Endothelial cell of umbilical vein (primary cell): ENCODE measurements at regions not wholly inside any gene's neighbourhood (a gene's known extent, or its start where the extent isn't known, plus 50 kb on each side); places are given as distances from the start of the nearest gene placed in this dataset.

Source experiments
- BruUV-seq: library from RNA; stranded (reverse); fragments of 400-500 nt; replicated peaks from 2 replicates; lab custom pipeline; 2021; lab: Mats Ljungman, UMichigan
- CTCF ChIA-PET: fragments of 300-600, 350-600 bp; sonication (Branson Sonifier 250); formaldehyde crosslinking; loops from one replicate; lab custom pipeline; 2021; ENCODE audit warnings: antibody characterized with exemption, inconsistent platforms; lab: Charles Lee
- POLR2A ChIA-PET: fragments of 300-600, 350-600 bp; sonication (Branson Sonifier 250); formaldehyde crosslinking; loops from one replicate; lab custom pipeline; 2021; ENCODE audit warnings: antibody characterized with exemption, inconsistent platforms; lab: Charles Lee
- DNase-seq: peaks from one replicate; pipeline ENCODE4 v3.0.0-alpha.2; 2011; ENCODE audit warnings: low read depth, low spot score
- FAIRE-seq: peaks from 2 replicates; lab custom pipeline; 2011; peaks lifted over from hg19 to GRCh38; lab: Jason Lieb, UNC
- H2AFZ ChIP-seq: 2 replicates; pipeline ENCODE4 v1.6.0; 2012; ENCODE audit warnings: low read depth, low read length, control low read depth, inconsistent platforms
- H3K27ac ChIP-seq: 2 replicates; pipeline ENCODE4 v1.5.1; 2011; ENCODE audit warnings: low read depth, mild to moderate bottlenecking, control low read depth, low read length, moderate library complexity; ENCODE audit not compliant: insufficient read depth
- H3K27me3 ChIP-seq, 2 experiments: 2 replicates each; pipeline versions ENCODE4 v1.6.0 to v1.6.1; 2011; ENCODE audit warnings: low read length in 2 of 2, mixed read lengths in 1 of 2; ENCODE audit not compliant: control insufficient read depth in 2 of 2, insufficient read depth in 2 of 2
- H3K36me3 ChIP-seq, 2 experiments: 2 replicates in 1 of 2; 3 replicates in 1 of 2; pipeline ENCODE4 v1.5.1; 2011; ENCODE audit warnings: low read length in 2 of 2, mild to moderate bottlenecking in 1 of 2, moderate library complexity in 1 of 2; ENCODE audit not compliant: control insufficient read depth in 2 of 2, insufficient read depth in 2 of 2; ENCODE audit errors: extremely low read depth in 1 of 2
- H3K4me1 ChIP-seq: 3 replicates; pipeline ENCODE4 v1.5.1; 2011; ENCODE audit warnings: mild to moderate bottlenecking, low read length; ENCODE audit not compliant: control insufficient read depth, insufficient read depth; ENCODE audit errors: extremely low read depth
- H3K4me2 ChIP-seq: 2 replicates; pipeline ENCODE4 v1.6.1; 2011; ENCODE audit warnings: low read length, control low read depth, mixed read lengths; ENCODE audit not compliant: insufficient read depth
- H3K4me3 ChIP-seq, 3 experiments: fragments of 200-600 bp in 1 of 3; sonication (generic), shearing (Covaris generic) in 1 of 3; replicated peaks in 1 of 3; 2 replicates each; pipeline ENCODE4 v1.5.1; 2011 to 2016; ENCODE audit warnings: control low read depth in 3 of 3, low read length in 3 of 3, mild to moderate bottlenecking in 2 of 3, inconsistent platforms in 1 of 3, low read depth in 1 of 3, moderate library complexity in 1 of 3; ENCODE audit not compliant: insufficient read depth in 1 of 3
- H3K79me2 ChIP-seq: 2 replicates; pipeline ENCODE4 v1.6.0; 2012; ENCODE audit warnings: low read length, inconsistent platforms; ENCODE audit not compliant: control insufficient read depth, insufficient read depth
- H3K9ac ChIP-seq: replicated peaks from 2 replicates; pipeline ENCODE3; 2011; ENCODE audit warnings: low read length, control low read depth; ENCODE audit not compliant: insufficient read depth; ENCODE audit errors: extremely low read depth
- H3K9me1 ChIP-seq: replicated peaks from 3 replicates; pipeline ENCODE4 v1.6.0; 2011; ENCODE audit warnings: mild to moderate bottlenecking, low read length; ENCODE audit not compliant: control insufficient read depth, insufficient read depth; ENCODE audit errors: extremely low read depth
- H3K9me3 ChIP-seq: replicated peaks from 2 replicates; pipeline ENCODE4 v1.5.1; 2012; ENCODE audit warnings: low read length, inconsistent platforms; ENCODE audit not compliant: control insufficient read depth, insufficient read depth
- H4K20me1 ChIP-seq: replicated peaks from 2 replicates; pipeline ENCODE3; 2011; ENCODE audit warnings: mild to moderate bottlenecking, low read length; ENCODE audit not compliant: control insufficient read depth, insufficient read depth; ENCODE audit errors: extremely low read depth
- CTCF ChIP-seq, 2 donors: IDR thresholded peaks; 1 replicate in 1 of 2; 2 replicates in 1 of 2; pipeline ENCODE4 v1.5.1; 2011; ENCODE audit warnings: low read length in 2 of 2, mild to moderate bottlenecking in 2 of 2, moderate library complexity in 2 of 2, control low read depth in 1 of 2, inconsistent platforms in 1 of 2, low read depth in 1 of 2; ENCODE audit not compliant: insufficient read depth in 1 of 2; ENCODE audit errors: extremely low read depth in 1 of 2
- EZH2 ChIP-seq: IDR thresholded peaks from 2 replicates; pipeline ENCODE4 v1.6.1; 2012; ENCODE audit warnings: borderline replicate concordance, low read depth, mild to moderate bottlenecking, moderate library complexity, low read length, inconsistent platforms; ENCODE audit not compliant: severe bottlenecking
- FOS ChIP-seq: IDR thresholded peaks from 2 replicates; pipeline ENCODE4 v1.6.1; 2011; ENCODE audit warnings: mild to moderate bottlenecking, low read length, moderate library complexity, borderline replicate concordance; ENCODE audit not compliant: insufficient read depth
- GATA2 ChIP-seq: IDR thresholded peaks from 2 replicates; pipeline ENCODE4 v1.7.0; 2011; ENCODE audit warnings: low read depth, mild to moderate bottlenecking, moderate library complexity, mixed read lengths, low read length; ENCODE audit not compliant: insufficient read length, insufficient read depth
- JUN ChIP-seq: IDR thresholded peaks from 2 replicates; pipeline ENCODE4 v1.6.1; 2011; ENCODE audit warnings: borderline replicate concordance, low read depth; ENCODE audit not compliant: insufficient read length, insufficient read depth
- MAX ChIP-seq: IDR thresholded peaks from 2 replicates; pipeline ENCODE4 v1.6.1; 2011; ENCODE audit not compliant: insufficient read depth, insufficient read length
- MYC ChIP-seq: IDR thresholded peaks from one replicate; pipeline ENCODE4 v1.6.1; 2011; ENCODE audit warnings: mild to moderate bottlenecking, low read depth, low read length
- POLR2A ChIP-seq: IDR thresholded peaks from 2 replicates; pipeline ENCODE4 v1.6.1; 2012; ENCODE audit warnings: low read depth, mild to moderate bottlenecking, control low read depth, low read length
- POLR2AphosphoS5 ChIP-seq: IDR thresholded peaks from 2 replicates; pipeline ENCODE4 v1.6.1; 2012; ENCODE audit warnings: low read depth, mild to moderate bottlenecking, control low read depth, low read length, moderate library complexity; ENCODE audit not compliant: insufficient read depth
- dilution Hi-C: fragments of 300-500 bp; cut with MboI; formaldehyde crosslinking; loops from one replicate; pipeline ENCODE4 v1.15.0; 2019; ENCODE audit warnings: low sequenced_read_pairs; ENCODE audit not compliant: extremely low pct_ligation_motif_present
- intact Hi-C: fragments of 100-400 bp; cut with micrococcal nuclease; formaldehyde crosslinking; loops from one replicate; pipeline ENCODE4 v1.10.0; 2022

DNA sequence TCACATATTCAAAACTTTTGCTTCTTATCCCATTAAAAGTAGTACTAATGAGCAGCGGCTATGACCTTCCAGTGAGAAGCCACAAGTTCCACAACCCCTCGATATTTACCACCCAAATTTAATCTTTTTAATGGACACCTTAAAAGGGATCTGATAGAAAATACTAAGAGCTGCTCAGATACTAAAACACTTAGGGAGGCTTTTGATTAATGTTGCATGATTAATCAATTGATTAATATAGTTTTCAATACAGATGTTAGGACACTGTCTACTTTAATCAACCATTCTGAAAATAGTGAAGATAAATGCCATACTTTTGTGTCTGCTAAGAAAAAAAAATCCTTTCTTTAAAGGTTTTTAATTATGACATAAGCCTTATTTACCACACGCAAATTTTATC, 1312.8 kb upstream of the ACVR2A start:
- DNase-seq (no peak), FAIRE-seq (no peak)
- no TSS peak for BruUV-seq
- Histone ChIP-seq H3K4me2 (no peak overlapping the region), H3K4me3 (no peak overlapping the region), H3K27ac (no peak overlapping the region), H3K79me2 (no peaks in the 10 kb centered on the region), H3K27me3 (no peaks in the 10 kb centered on the region), H4K20me1 (no peaks in the 10 kb centered on the region), H3K9ac (no peak overlapping the region), H2AFZ (no peak overlapping the region), H3K36me3 (no peaks in the 10 kb centered on the region), H3K9me3 (no peaks in the 10 kb centered on the region), H3K4me1 (no peaks in the 10 kb centered on the region), H3K9me1 (no peaks in the 10 kb centered on the region)
- intact Hi-C loops (no loop called here), dilution Hi-C loops (no loop called here)
- POLR2A ChIA-PET = no interaction called here
- CTCF ChIA-PET = interaction anchor here (1.3 kb wide), 2 partner anchors 9 to 10 kb away, joined by 3 to 4 read pairs; no protein-coding TSS in a partner anchor
- TF ChIP-seq FOS = no peak
- no peak for TF ChIP-seq CTCF (IDR thresholded peaks at IDR 0.05; ENCODE audit: extremely low read depth in 1 of 2, insufficient read depth in 1 of 2, low read depth in 1 of 2, low read length in 2 of 2)
- no peak for TF ChIP-seq GATA2

GRCh38 chr2:146530886-146531285, 1313.9 kb upstream of the ACVR2A start:
- no peaks in the 10 kb centered on the region for H3K9me3 ChIP-seq
- H3K36me3 ChIP-seq = no peaks in the 10 kb centered on the region
- FAIRE-seq (no peak), DNase-seq (no peak)
- POLR2A ChIA-PET = no interaction called here
- dilution Hi-C loops (no loop called here), intact Hi-C loops (no loop called here)
- no peaks in the 10 kb centered on the region for H3K79me2 ChIP-seq
- no peaks in the 10 kb centered on the region for H3K9me1 ChIP-seq
- CTCF ChIA-PET = no interaction called here
- no peak overlapping the region for H3K4me2 ChIP-seq
- H3K27ac ChIP-seq = no peak overlapping the region
- no peak overlapping the region for H3K9ac ChIP-seq
- no peaks in the 10 kb centered on the region for H3K4me1 ChIP-seq
- H3K27me3 ChIP-seq = no peaks in the 10 kb centered on the region
- no peak overlapping the region for H2AFZ ChIP-seq
- no TSS peak for BruUV-seq
- TF ChIP-seq POLR2AphosphoS5 (no peak), GATA2 (no peak), MAX (no peak), CTCF (IDR thresholded peaks at IDR 0.05; ENCODE audit: extremely low read depth in 1 of 2, insufficient read depth in 1 of 2, low read depth in 1 of 2, low read length in 2 of 2) (no peak), MYC (no peak), JUN (no peak), FOS (no peak), POLR2A (no peak), EZH2 (no peak)
- H4K20me1 ChIP-seq = no peaks in the 10 kb centered on the region
- H3K4me3 ChIP-seq = no peak overlapping the region
